ENCODE measurements at regions not wholly inside any gene's neighbourhood (a gene's known extent, or its start where the extent isn't known, plus 50 kb on each side); places are given as distances from the start of the nearest gene placed in this dataset.

DNA sequence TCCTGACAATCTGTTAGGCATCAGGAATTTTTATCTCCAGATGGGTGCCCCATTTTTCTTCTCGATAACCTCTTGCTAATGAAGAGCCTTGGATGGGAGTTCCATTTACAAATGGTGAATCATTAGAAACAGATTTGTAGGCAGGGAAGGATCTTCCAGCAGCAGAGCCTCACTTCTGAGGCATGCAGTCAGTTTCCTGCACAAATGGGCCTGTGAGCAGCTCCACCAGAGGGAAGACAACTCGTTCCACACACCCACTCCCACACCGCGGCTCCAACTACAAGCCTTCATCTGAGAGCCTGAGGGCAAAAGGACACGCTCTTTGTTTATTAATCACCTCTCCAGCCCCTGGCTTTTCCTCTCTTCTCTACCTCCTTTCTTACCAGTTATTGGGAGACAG, 108.5 kb downstream of the CTAGE1 start:
- Histone ChIP-seq H2BK120ac (ENCODE audit: low read depth, low read length) (peak overlapping the region; percentile 67), H4K8ac (ENCODE audit: low read depth in 2 of 2, low read length in 2 of 2) (peak overlapping the region in 1 of 2 experiments; percentile 46; a peak in 2 of 4 replicates), H3K14ac (replicated peaks; ENCODE audit: low read depth, low read length) (0 out of 2 replicates have a peak overlapping the region, but pooled peaks have one; percentile 34), H2AK9ac (replicated peaks; ENCODE audit: low read depth, low read length, poor library complexity) (no peak overlapping the region), H3K4me1 (ENCODE audit: control insufficient read depth, insufficient read depth, low read length) (peaks cover 10% of the 10 kb centered on the region), H3K4ac (ENCODE audit: low read depth, low read length) (peak overlapping the region; percentile 1; the same call in 1 of the 2 replicates), H2AFZ (replicated peaks; ENCODE audit: low read length, poor library complexity) (peak overlapping the region; percentile 72), H2BK20ac (ENCODE audit: low read depth, low read length) (peak overlapping the region; percentile 40; the same call in 1 of the 2 replicates), H3K56ac (ENCODE audit: extremely low read depth, insufficient read depth, low read length) (no peak overlapping the region), H2BK15ac (ENCODE audit: low read depth, low read length) (peak overlapping the region; percentile 27; the same call in 1 of the 3 replicates), H3K23ac (ENCODE audit: low read depth, low read length) (no peak overlapping the region; the same call in 1 of the 2 replicates), H3K9me1 (ENCODE audit: insufficient read depth, low read length) (peaks cover 8% of the 10 kb centered on the region; the same call in 1 of the 2 replicates), H3K36me3 (ENCODE audit: control insufficient read depth, insufficient read depth, low read length) (no peaks in the 10 kb centered on the region), H3K79me1 (ENCODE audit: low read depth in 1 of 2, low read length in 2 of 2) (no peaks in the 10 kb centered on the region), H3K4me3 (ENCODE audit: insufficient read depth, low read depth, low read length) (no peak overlapping the region), H3K4me2 (ENCODE audit: low read depth, low read length) (0 out of 2 replicates have a peak overlapping the region, but pooled peaks have one; percentile 23), H4K91ac (ENCODE audit: insufficient read depth, low read depth, low read length) (no peak overlapping the region), H4K20me1 (ENCODE audit: insufficient read depth, low read length) (no peaks in the 10 kb centered on the region), H2BK5ac (ENCODE audit: low read depth, low read length, poor library complexity, severe bottlenecking) (peak overlapping the region; percentile 66), H2AK5ac (ENCODE audit: low read depth, low read length) (no peak overlapping the region), H4K5ac (ENCODE audit: low read depth, low read length) (peak overlapping the region; percentile 85; the same call in 1 of the 2 replicates), H3K9ac (ENCODE audit: low read depth, low read length) (no peak overlapping the region), H3K27ac (ENCODE audit: insufficient read depth, low read length) (peak overlapping the region; percentile 7; the same call in 1 of the 2 replicates), H3K27me3 (ENCODE audit: control insufficient read depth, insufficient read depth, low read length) (no peaks in the 10 kb centered on the region), H3K18ac (ENCODE audit: low read depth, low read length) (peak overlapping the region; percentile 80; the same call in 1 of the 2 replicates), H3K9me3 (ENCODE audit: control insufficient read depth, insufficient read depth, low read length) (no peaks in the 10 kb centered on the region)
- BruUV-seq (replicated peaks) = no TSS peak
- ChIA-PET CTCF (no interaction called here), POLR2A (ENCODE audit: unreplicated experiment) (no interaction called here)
- TF ChIP-seq, protein P1, sequence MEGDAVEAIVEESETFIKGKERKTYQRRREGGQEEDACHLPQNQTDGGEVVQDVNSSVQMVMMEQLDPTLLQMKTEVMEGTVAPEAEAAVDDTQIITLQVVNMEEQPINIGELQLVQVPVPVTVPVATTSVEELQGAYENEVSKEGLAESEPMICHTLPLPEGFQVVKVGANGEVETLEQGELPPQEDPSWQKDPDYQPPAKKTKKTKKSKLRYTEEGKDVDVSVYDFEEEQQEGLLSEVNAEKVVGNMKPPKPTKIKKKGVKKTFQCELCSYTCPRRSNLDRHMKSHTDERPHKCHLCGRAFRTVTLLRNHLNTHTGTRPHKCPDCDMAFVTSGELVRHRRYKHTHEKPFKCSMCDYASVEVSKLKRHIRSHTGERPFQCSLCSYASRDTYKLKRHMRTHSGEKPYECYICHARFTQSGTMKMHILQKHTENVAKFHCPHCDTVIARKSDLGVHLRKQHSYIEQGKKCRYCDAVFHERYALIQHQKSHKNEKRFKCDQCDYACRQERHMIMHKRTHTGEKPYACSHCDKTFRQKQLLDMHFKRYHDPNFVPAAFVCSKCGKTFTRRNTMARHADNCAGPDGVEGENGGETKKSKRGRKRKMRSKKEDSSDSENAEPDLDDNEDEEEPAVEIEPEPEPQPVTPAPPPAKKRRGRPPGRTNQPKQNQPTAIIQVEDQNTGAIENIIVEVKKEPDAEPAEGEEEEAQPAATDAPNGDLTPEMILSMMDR (conservative IDR thresholded peaks at IDR 0.05; ENCODE audit: low read depth, low read length) = no peak
- no peak for TF ChIP-seq NFE2L2 (IDR thresholded peaks at IDR 0.05; ENCODE audit: low read depth, low read length)
- TF ChIP-seq FOS (IDR thresholded peaks at IDR 0.05; ENCODE audit: low read depth, low read length) = no peak
- peak; percentile 36 for TF ChIP-seq RAD21 (IDR thresholded peaks at IDR 0.05; ENCODE audit: low read length)
- intact Hi-C loops (cut with micrococcal nuclease) (loop anchor here (10.0 kb wide), 1 partner anchor 84 kb away; no protein-coding TSS in a partner anchor), in situ Hi-C loops (cut with MboI; ENCODE audit: low sequenced_read_pairs) (no loop called here), dilution Hi-C loops (cut with HindIII; ENCODE audit: low sequenced_read_pairs, unreplicated experiment) (no loop called here)
- ATAC-seq (ENCODE audit: low read depth) = peak; percentile 85
- WGBS, 2 experiments (ENCODE audit: extremely low coverage in 2 of 2, insufficient read length in 1 of 2) = 13% methylated on average over 4 of the region's 5 CpGs; no CpG with 5 or more reads in 1 of the 2 experiments
- DNase-seq = peak; percentile 85

Data from IMR-90 (cell line).